ENCODE measurements at regions not wholly inside any gene's neighbourhood (a gene's known extent, or its start where the extent isn't known, plus 50 kb on each side); places are given as distances from the start of the nearest gene placed in this dataset.

GRCh38 chr20:52614051-52614863 lies 357.9 kb upstream of the TSHZ2 start:
- H4K20me1 ChIP-seq (ENCODE audit: control insufficient read depth, insufficient read depth, low read length, poor library complexity, severe bottlenecking) = no peaks in the 10 kb centered on the region
- no peak overlapping the region for H3K4me3 Mint-ChIP-seq
- ATAC-seq (ENCODE audit: low read depth) = no peak
- no peak overlapping the region for H3K4me3 ChIP-seq (ENCODE audit: control extremely low read depth in 1 of 5, extremely low read depth in 1 of 5, insufficient read depth in 1 of 5, low read depth in 2 of 5, low read length in 4 of 5)
- DNase-seq = no peak
- no peak for TF ChIP-seq EZH2 (IDR thresholded peaks at IDR 0.05; ENCODE audit: borderline replicate concordance, insufficient read depth, low read depth, low read length, poor library complexity, severe bottlenecking)
- 67% methylated on average over 1 of the region's 3 CpGs for WGBS (ENCODE audit: insufficient coverage)
- H3K4me2 ChIP-seq (replicated peaks; ENCODE audit: low read depth, low read length, poor library complexity, severe bottlenecking) = no peak overlapping the region
- no peaks in the 10 kb centered on the region for H3K36me3 ChIP-seq (replicated peaks in 1 of 2; ENCODE audit: control extremely low read depth in 1 of 2, control insufficient read depth in 1 of 2, extremely low read depth in 1 of 2, insufficient read depth in 2 of 2, low read length in 1 of 2)
- H3K9me3 ChIP-seq (ENCODE audit: control extremely low read depth in 1 of 3, control insufficient read depth in 2 of 3, insufficient read depth in 1 of 3, low read length in 2 of 3) = peaks cover 0 to 2% (median 1%) of the 10 kb centered on the region in 3 donors
- ChIA-PET CTCF (no interaction called here), POLR2A (no interaction called here)
- no peaks in the 10 kb centered on the region for H3K79me2 ChIP-seq (ENCODE audit: control insufficient read depth, insufficient read depth, low read length)
- no peak overlapping the region for H3K27ac ChIP-seq (ENCODE audit: low read length in 2 of 2)
- no peaks in the 10 kb centered on the region for H3K9me3 Mint-ChIP-seq (ENCODE audit: insufficient read depth)
- H3K4me1 Mint-ChIP-seq = no peaks in the 10 kb centered on the region
- no peak overlapping the region for H3K27ac Mint-ChIP-seq
- intact Hi-C loops (cut with micrococcal nuclease) = no loop called here
- H2AFZ ChIP-seq (ENCODE audit: insufficient read depth, low read depth, low read length, poor library complexity, severe bottlenecking) = no peak overlapping the region
- H3K4me1 ChIP-seq (ENCODE audit: control insufficient read depth in 2 of 2, insufficient read depth in 2 of 2, low read length in 2 of 2) = no peaks in the 10 kb centered on the region
- H3K27me3 ChIP-seq (replicated peaks in 1 of 4; ENCODE audit: control extremely low read depth in 1 of 4, control insufficient read depth in 3 of 4, insufficient read depth in 4 of 4, low read length in 3 of 4) = peaks cover 0 to 2% (median 0%) of the 10 kb centered on the region in 4 experiments
- H3K27me3 Mint-ChIP-seq = peaks cover 10% of the 10 kb centered on the region
- H3K9ac ChIP-seq (ENCODE audit: low read length) = no peak overlapping the region

- no peak for ATAC-seq (ENCODE audit: low read depth)
- no peak for DNase-seq
- Histone ChIP-seq H3K36me3 (replicated peaks in 1 of 2; ENCODE audit: control extremely low read depth in 1 of 2, control insufficient read depth in 1 of 2, extremely low read depth in 1 of 2, insufficient read depth in 2 of 2, low read length in 1 of 2) (no peaks in the 10 kb centered on the region), H3K4me3 (ENCODE audit: control extremely low read depth in 1 of 5, extremely low read depth in 1 of 5, insufficient read depth in 1 of 5, low read depth in 2 of 5, low read length in 4 of 5) (no peak overlapping the region), H3K27me3 (replicated peaks in 1 of 4; ENCODE audit: control extremely low read depth in 1 of 4, control insufficient read depth in 3 of 4, insufficient read depth in 4 of 4, low read length in 3 of 4) (peaks cover 0 to 2% (median 0%) of the 10 kb centered on the region in 4 experiments), H4K20me1 (ENCODE audit: control insufficient read depth, insufficient read depth, low read length, poor library complexity, severe bottlenecking) (no peaks in the 10 kb centered on the region), H2AFZ (ENCODE audit: insufficient read depth, low read depth, low read length, poor library complexity, severe bottlenecking) (no peak overlapping the region), H3K4me2 (replicated peaks; ENCODE audit: low read depth, low read length, poor library complexity, severe bottlenecking) (no peak overlapping the region), H3K9me3 (ENCODE audit: control extremely low read depth in 1 of 3, control insufficient read depth in 2 of 3, insufficient read depth in 1 of 3, low read length in 2 of 3) (peaks cover 0 to 2% (median 1%) of the 10 kb centered on the region in 3 donors), H3K4me1 (ENCODE audit: control insufficient read depth in 2 of 2, insufficient read depth in 2 of 2, low read length in 2 of 2) (no peaks in the 10 kb centered on the region), H3K79me2 (ENCODE audit: control insufficient read depth, insufficient read depth, low read length) (no peaks in the 10 kb centered on the region), H3K27ac (ENCODE audit: low read length in 2 of 2) (no peak overlapping the region), H3K9ac (ENCODE audit: low read length) (no peak overlapping the region)
- TF ChIP-seq EZH2 (IDR thresholded peaks at IDR 0.05; ENCODE audit: borderline replicate concordance, insufficient read depth, low read depth, low read length, poor library complexity, severe bottlenecking) = no peak
- TF ChIP-seq, protein P1, sequence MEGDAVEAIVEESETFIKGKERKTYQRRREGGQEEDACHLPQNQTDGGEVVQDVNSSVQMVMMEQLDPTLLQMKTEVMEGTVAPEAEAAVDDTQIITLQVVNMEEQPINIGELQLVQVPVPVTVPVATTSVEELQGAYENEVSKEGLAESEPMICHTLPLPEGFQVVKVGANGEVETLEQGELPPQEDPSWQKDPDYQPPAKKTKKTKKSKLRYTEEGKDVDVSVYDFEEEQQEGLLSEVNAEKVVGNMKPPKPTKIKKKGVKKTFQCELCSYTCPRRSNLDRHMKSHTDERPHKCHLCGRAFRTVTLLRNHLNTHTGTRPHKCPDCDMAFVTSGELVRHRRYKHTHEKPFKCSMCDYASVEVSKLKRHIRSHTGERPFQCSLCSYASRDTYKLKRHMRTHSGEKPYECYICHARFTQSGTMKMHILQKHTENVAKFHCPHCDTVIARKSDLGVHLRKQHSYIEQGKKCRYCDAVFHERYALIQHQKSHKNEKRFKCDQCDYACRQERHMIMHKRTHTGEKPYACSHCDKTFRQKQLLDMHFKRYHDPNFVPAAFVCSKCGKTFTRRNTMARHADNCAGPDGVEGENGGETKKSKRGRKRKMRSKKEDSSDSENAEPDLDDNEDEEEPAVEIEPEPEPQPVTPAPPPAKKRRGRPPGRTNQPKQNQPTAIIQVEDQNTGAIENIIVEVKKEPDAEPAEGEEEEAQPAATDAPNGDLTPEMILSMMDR (IDR thresholded peaks at IDR 0.05) = no peak
- Mint-ChIP-seq H3K4me1 (no peaks in the 10 kb centered on the region), H3K9me3 (ENCODE audit: insufficient read depth) (no peaks in the 10 kb centered on the region), H3K27ac (no peak overlapping the region), H3K27me3 (peaks cover 10% of the 10 kb centered on the region), H3K4me3 (no peak overlapping the region)
- CTCF ChIA-PET = no interaction called here
- no CpG with 5 or more reads among the region's 5 CpGs for WGBS (ENCODE audit: insufficient coverage)
- intact Hi-C loops (cut with micrococcal nuclease) = no loop called here
- POLR2A ChIA-PET = no interaction called here
Measured at GRCh38 chr20:52612046-52612632, 360.0 kb upstream of the TSHZ2 start.
